Smooth muscle cell (in vitro differentiated cells): ENCODE measurements at regions not wholly inside any gene's neighbourhood (a gene's known extent, or its start where the extent isn't known, plus 50 kb on each side); places are given as distances from the start of the nearest gene placed in this dataset.

ENCODE experiments used
- DNase-seq: peaks from one replicate; lab custom pipeline; 2025; ENCODE audit not compliant: unreplicated experiment; lab: John Stamatoyannopoulos, UW
- H2AFZ ChIP-seq: fragments of 200-600 bp; sonication (generic); 2 replicates; pipeline ENCODE4 v1.6.0; 2016; ENCODE audit warnings: antibody characterized with exemption, low read depth, mild to moderate bottlenecking
- H3F3A ChIP-seq: fragments of 200-600 bp; sonication (generic); 2 replicates; pipeline ENCODE4 v1.6.0; 2017; ENCODE audit warnings: antibody characterized with exemption, low read depth
- H3K27ac ChIP-seq: fragments of 200-600 bp; sonication (generic); 2 replicates; pipeline ENCODE4 v1.5.1; 2016; ENCODE audit warnings: low read depth, mild to moderate bottlenecking
- H3K27me3 ChIP-seq: fragments of 200-600 bp; sonication (generic); 2 replicates; pipeline ENCODE4 v1.6.1; 2016; ENCODE audit warnings: low read depth, mild to moderate bottlenecking
- H3K36me3 ChIP-seq: fragments of 200-600 bp; sonication (generic); 2 replicates; pipeline ENCODE4 v1.5.1; 2016; ENCODE audit warnings: low read depth
- H3K4me1 ChIP-seq: fragments of 200-600 bp; sonication (generic); 2 replicates; pipeline ENCODE4 v1.5.1; 2016; ENCODE audit warnings: low read depth
- H3K4me2 ChIP-seq: fragments of 200-600 bp; sonication (generic); 2 replicates; pipeline ENCODE4 v1.6.0; 2016; ENCODE audit warnings: mild to moderate bottlenecking
- H3K4me3 ChIP-seq: fragments of 200-600 bp; sonication (generic); 2 replicates; pipeline ENCODE4 v1.5.1; 2016; ENCODE audit warnings: mild to moderate bottlenecking
- H3K79me2 ChIP-seq: fragments of 200-600 bp; sonication (generic); 2 replicates; pipeline ENCODE4 v1.6.0; 2016; ENCODE audit warnings: low read depth, mild to moderate bottlenecking
- H3K9ac ChIP-seq: fragments of 200-600 bp; sonication (generic); 2 replicates; pipeline ENCODE4 v1.6.0; 2016; ENCODE audit warnings: low read depth
- H3K9me3 ChIP-seq: fragments of 200-600 bp; sonication (generic); replicated peaks from 2 replicates; pipeline ENCODE4 v1.5.1; 2016; ENCODE audit warnings: low read depth
- H4K20me1 ChIP-seq: fragments of 200-600 bp; sonication (generic); 2 replicates; pipeline ENCODE4 v1.6.0; 2016; ENCODE audit warnings: low read depth
- CTCF ChIP-seq: fragments of 200-600 bp; sonication (generic); IDR thresholded peaks from 2 replicates; pipeline ENCODE4 v1.5.1; 2017; ENCODE audit warnings: borderline replicate concordance, mild to moderate bottlenecking, antibody characterized with exemption; ENCODE audit not compliant: insufficient read depth, poor library complexity, severe bottlenecking
- WGBS: methylation state at CpG from one replicate; pipeline ENCODE4 v1.1.7; 2016; ENCODE audit warnings: low lambda C conversion rate; 5-methylcytosine and 5-hydroxymethylcytosine counted together

DNA sequence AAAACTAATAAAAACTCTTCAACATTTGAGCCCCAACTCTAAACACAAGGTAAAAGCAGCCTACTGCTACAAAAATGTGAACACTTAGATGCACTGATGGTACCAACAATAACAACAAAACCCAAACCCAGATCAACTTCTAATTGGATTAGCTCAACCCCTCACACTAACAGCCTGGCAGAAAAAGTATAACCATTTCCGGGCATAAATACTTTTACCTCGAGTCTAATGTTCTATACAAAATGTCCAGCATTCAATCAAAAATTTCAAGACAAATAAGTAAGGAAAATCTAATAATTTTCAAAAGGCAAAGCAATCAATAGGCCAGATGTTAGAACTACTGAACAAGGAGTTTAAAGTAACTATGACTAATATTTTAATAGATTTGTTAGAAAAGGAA lies 303.3 kb downstream of the ARRDC4 start:
- Histone ChIP-seq H3K4me2 (no peak overlapping the region), H3K79me2 (no peaks in the 10 kb centered on the region), H3K4me3 (no peak overlapping the region), H3K4me1 (no peaks in the 10 kb centered on the region), H3K9ac (no peak overlapping the region), H3F3A (no peaks in the 10 kb centered on the region), H3K27me3 (no peaks in the 10 kb centered on the region), H3K36me3 (no peaks in the 10 kb centered on the region), H2AFZ (no peak overlapping the region), H3K9me3 (no peaks in the 10 kb centered on the region), H4K20me1 (no peaks in the 10 kb centered on the region), H3K27ac (no peak overlapping the region)
- no peak for TF ChIP-seq CTCF
- WGBS = 77% methylated on average over 2 of the region's 2 CpGs
- no peak for DNase-seq

DNA sequence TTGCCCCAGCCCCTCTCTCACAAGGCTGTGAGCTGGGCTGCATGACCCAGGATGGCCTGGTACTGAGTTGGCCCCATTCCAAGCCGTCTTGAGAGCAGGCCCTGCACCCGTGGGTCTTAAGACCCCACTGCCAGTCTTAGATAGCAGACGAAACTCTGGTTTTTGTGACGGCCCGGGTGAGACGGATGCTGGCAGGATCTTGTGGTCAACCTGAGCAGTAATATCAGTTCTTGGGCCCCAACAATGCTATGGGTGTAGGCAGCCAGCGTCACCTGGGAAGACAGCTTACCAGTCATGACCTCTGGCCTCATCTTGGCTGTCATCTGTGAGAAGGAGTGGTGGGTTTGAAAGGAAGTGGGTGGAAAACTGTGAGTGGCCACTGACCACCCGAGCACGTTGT lies 305.8 kb downstream of the ARRDC4 start:
- H3K27me3 ChIP-seq = no peaks in the 10 kb centered on the region
- WGBS = 82% methylated on average over 9 of the region's 9 CpGs
- no peaks in the 10 kb centered on the region for H3K9me3 ChIP-seq
- no peak for TF ChIP-seq CTCF
- H2AFZ ChIP-seq = no peak overlapping the region
- no peaks in the 10 kb centered on the region for H3F3A ChIP-seq
- no peak overlapping the region for H3K9ac ChIP-seq
- H3K27ac ChIP-seq = no peak overlapping the region
- no peak overlapping the region for H3K4me3 ChIP-seq
- no peaks in the 10 kb centered on the region for H3K79me2 ChIP-seq
- no peaks in the 10 kb centered on the region for H3K36me3 ChIP-seq
- no peaks in the 10 kb centered on the region for H3K4me1 ChIP-seq
- H3K4me2 ChIP-seq = no peak overlapping the region
- H4K20me1 ChIP-seq = no peaks in the 10 kb centered on the region
- DNase-seq = no peak

DNA sequence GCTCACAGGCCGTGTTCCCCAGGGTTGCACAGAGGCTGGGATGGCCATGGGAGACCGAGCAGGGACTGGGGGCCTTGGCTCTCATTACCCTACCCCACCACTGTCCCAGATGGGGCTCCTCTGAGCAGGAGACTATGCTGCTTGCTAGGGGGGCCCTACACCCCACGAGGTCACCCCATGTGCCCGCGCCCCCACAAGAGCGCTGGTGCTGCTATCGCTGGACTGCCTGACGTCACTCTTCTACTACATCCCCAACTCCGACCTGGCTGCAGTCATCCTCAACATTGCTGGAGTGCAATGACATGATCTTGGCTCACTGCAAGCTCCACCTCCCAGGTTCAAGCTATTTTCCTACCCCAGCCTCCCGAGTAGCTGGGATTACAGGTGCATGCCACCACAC lies 307.7 kb downstream of the ARRDC4 start:
- Histone ChIP-seq H3K79me2 (no peaks in the 10 kb centered on the region), H4K20me1 (no peaks in the 10 kb centered on the region), H3K27me3 (no peaks in the 10 kb centered on the region), H3K4me2 (no peak overlapping the region), H3K36me3 (no peaks in the 10 kb centered on the region), H3K9ac (no peak overlapping the region), H3F3A (no peaks in the 10 kb centered on the region), H3K4me3 (no peak overlapping the region), H2AFZ (no peak overlapping the region), H3K4me1 (no peaks in the 10 kb centered on the region), H3K27ac (no peak overlapping the region), H3K9me3 (no peaks in the 10 kb centered on the region)
- no peak for DNase-seq
- TF ChIP-seq CTCF = no peak
- 90% methylated on average over 10 of the region's 10 CpGs for WGBS

GRCh38 chr15:98272625-98273024 lies 312.1 kb downstream of the ARRDC4 start:
- H3K4me3 ChIP-seq = no peak overlapping the region
- no peak overlapping the region for H3K27ac ChIP-seq
- no peaks in the 10 kb centered on the region for H4K20me1 ChIP-seq
- H3K4me1 ChIP-seq = no peaks in the 10 kb centered on the region
- H3F3A ChIP-seq = no peaks in the 10 kb centered on the region
- 86% methylated on average over 4 of the region's 4 CpGs for WGBS
- peaks cover 3% of the 10 kb centered on the region for H3K27me3 ChIP-seq
- no peaks in the 10 kb centered on the region for H3K9me3 ChIP-seq
- no peak overlapping the region for H3K9ac ChIP-seq
- H3K36me3 ChIP-seq = no peaks in the 10 kb centered on the region
- no peak overlapping the region for H2AFZ ChIP-seq
- no peaks in the 10 kb centered on the region for H3K79me2 ChIP-seq
- no peak overlapping the region for H3K4me2 ChIP-seq
- no peak for DNase-seq
- TF ChIP-seq CTCF = no peak
